ENCODE measurements at regions not wholly inside any gene's neighbourhood (a gene's known extent, or its start where the extent isn't known, plus 50 kb on each side); places are given as distances from the start of the nearest gene placed in this dataset.

GRCh38 chrX:125953814-125954213 is 212.3 kb downstream of the DCAF12L2 start:
- H3K79me2 ChIP-seq (ENCODE audit: insufficient read depth): no peaks in the 10 kb centered on the region
- no peak overlapping the region for H3K4me2 ChIP-seq (ENCODE audit: unreplicated experiment)
- 0 to 16% methylated on average over 2 of the region's 2 CpGs for WGBS, 2 experiments (ENCODE audit: low coverage in 1 of 2, low lambda C conversion rate in 2 of 2, missing lambda C conversion rate in 2 of 2)
- H3K9me2 ChIP-seq (ENCODE audit: insufficient read depth): no peaks in the 10 kb centered on the region
- H3K9ac ChIP-seq: no peak overlapping the region
- H3K27ac ChIP-seq: no peak overlapping the region
- H3K36me3 ChIP-seq (ENCODE audit: low read depth): no peaks in the 10 kb centered on the region
- H3K9me3 ChIP-seq (ENCODE audit: low read depth): no peaks in the 10 kb centered on the region
- H3K4me1 ChIP-seq (ENCODE audit: insufficient read depth): no peaks in the 10 kb centered on the region
- no peaks in the 10 kb centered on the region for H3F3A ChIP-seq (ENCODE audit: insufficient read depth)
- no peaks in the 10 kb centered on the region for H4K20me1 ChIP-seq (ENCODE audit: insufficient read depth)
- in situ Hi-C loops (cut with MboI): no loop called here
- no peak for TF ChIP-seq EZH2 (IDR thresholded peaks at IDR 0.05; ENCODE audit: insufficient read depth, poor library complexity, severe bottlenecking)
- H3K4me3 ChIP-seq: no peak overlapping the region
- H3K27me3 ChIP-seq (replicated peaks; ENCODE audit: insufficient read depth): no peaks in the 10 kb centered on the region
- no peak overlapping the region for H2AFZ ChIP-seq
- DNase-seq: no peak

GRCh38 chrX:125954236-125954635 is 211.9 kb downstream of the DCAF12L2 start:
- Histone ChIP-seq H3K9ac (no peak overlapping the region), H3K4me1 (ENCODE audit: insufficient read depth) (no peaks in the 10 kb centered on the region), H3K9me2 (ENCODE audit: insufficient read depth) (no peaks in the 10 kb centered on the region), H3K27ac (no peak overlapping the region), H3K27me3 (replicated peaks; ENCODE audit: insufficient read depth) (no peaks in the 10 kb centered on the region), H3K9me3 (ENCODE audit: low read depth) (no peaks in the 10 kb centered on the region), H3K4me3 (no peak overlapping the region), H2AFZ (no peak overlapping the region), H3K79me2 (ENCODE audit: insufficient read depth) (no peaks in the 10 kb centered on the region), H3K4me2 (ENCODE audit: unreplicated experiment) (no peak overlapping the region), H4K20me1 (ENCODE audit: insufficient read depth) (no peaks in the 10 kb centered on the region), H3K36me3 (ENCODE audit: low read depth) (no peaks in the 10 kb centered on the region), H3F3A (ENCODE audit: insufficient read depth) (no peaks in the 10 kb centered on the region)
- 0% methylated on average over 3 of the region's 3 CpGs for WGBS, 2 experiments (ENCODE audit: low coverage in 1 of 2, low lambda C conversion rate in 2 of 2, missing lambda C conversion rate in 2 of 2)
- TF ChIP-seq EZH2 (IDR thresholded peaks at IDR 0.05; ENCODE audit: insufficient read depth, poor library complexity, severe bottlenecking) (no peak), EZH2phosphoT487 (IDR thresholded peaks at IDR 0.05; ENCODE audit: insufficient read depth, low read depth) (no peak)
- no peak for DNase-seq
- in situ Hi-C loops (cut with MboI): no loop called here

- Histone ChIP-seq H4K20me1 (ENCODE audit: insufficient read depth) (no peaks in the 10 kb centered on the region), H3K27me3 (replicated peaks; ENCODE audit: insufficient read depth) (no peaks in the 10 kb centered on the region), H3K4me1 (ENCODE audit: insufficient read depth) (no peaks in the 10 kb centered on the region), H3K9ac (no peak overlapping the region), H3K79me2 (ENCODE audit: insufficient read depth) (no peaks in the 10 kb centered on the region), H3F3A (ENCODE audit: insufficient read depth) (no peaks in the 10 kb centered on the region), H2AFZ (no peak overlapping the region), H3K36me3 (ENCODE audit: low read depth) (no peaks in the 10 kb centered on the region), H3K4me3 (no peak overlapping the region), H3K27ac (no peak overlapping the region), H3K4me2 (ENCODE audit: unreplicated experiment) (no peak overlapping the region), H3K9me3 (ENCODE audit: low read depth) (no peaks in the 10 kb centered on the region), H3K9me2 (ENCODE audit: insufficient read depth) (no peaks in the 10 kb centered on the region)
- in situ Hi-C loops (cut with MboI): no loop called here
- TF ChIP-seq EZH2phosphoT487 (IDR thresholded peaks at IDR 0.05; ENCODE audit: insufficient read depth, low read depth) (no peak), EZH2 (IDR thresholded peaks at IDR 0.05; ENCODE audit: insufficient read depth, poor library complexity, severe bottlenecking) (no peak)
- no peak for DNase-seq
- WGBS, 2 experiments (ENCODE audit: low coverage in 1 of 2, low lambda C conversion rate in 2 of 2, missing lambda C conversion rate in 2 of 2): 8 to 29% methylated on average over 2 of the region's 2 CpGs
Observed at GRCh38 chrX:125977851-125978250, 188.2 kb downstream of the DCAF12L2 start.

DNA sequence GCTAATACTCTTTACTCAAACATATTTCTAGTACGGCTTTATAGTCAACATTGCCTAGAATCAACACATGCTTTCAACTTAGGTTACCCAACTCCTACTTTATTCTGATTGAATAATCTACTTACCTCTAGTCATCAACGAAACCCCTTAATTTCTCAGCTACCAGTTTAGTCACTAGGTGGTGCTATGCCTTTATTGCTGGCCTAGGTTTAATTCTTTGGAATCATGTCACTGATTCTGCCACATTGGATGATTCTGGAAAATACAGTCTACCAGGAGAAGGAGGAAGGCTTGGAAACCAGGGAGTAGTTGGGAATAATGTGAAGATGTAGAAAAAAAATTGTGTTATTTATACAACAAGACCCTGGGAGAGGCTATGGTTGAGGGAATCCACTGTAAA is 167.7 kb downstream of the DCAF12L2 start:
- H3K9ac ChIP-seq: no peak overlapping the region
- no peak overlapping the region for H2AFZ ChIP-seq
- no peak overlapping the region for H3K4me3 ChIP-seq
- no peak overlapping the region for H3K27ac ChIP-seq
- H3K9me2 ChIP-seq (ENCODE audit: insufficient read depth): no peaks in the 10 kb centered on the region
- H3K36me3 ChIP-seq (ENCODE audit: low read depth): no peaks in the 10 kb centered on the region
- H3K4me1 ChIP-seq (ENCODE audit: insufficient read depth): no peaks in the 10 kb centered on the region
- no peaks in the 10 kb centered on the region for H3F3A ChIP-seq (ENCODE audit: insufficient read depth)
- H4K20me1 ChIP-seq (ENCODE audit: insufficient read depth): no peaks in the 10 kb centered on the region
- H3K27me3 ChIP-seq (replicated peaks; ENCODE audit: insufficient read depth): no peaks in the 10 kb centered on the region
- in situ Hi-C loops (cut with MboI): no loop called here
- 4 to 5% methylated on average over 2 of the region's 2 CpGs for WGBS, 2 experiments (ENCODE audit: low coverage in 1 of 2, low lambda C conversion rate in 2 of 2, missing lambda C conversion rate in 2 of 2)
- no peak for TF ChIP-seq EZH2phosphoT487 (IDR thresholded peaks at IDR 0.05; ENCODE audit: insufficient read depth, low read depth)
- TF ChIP-seq EZH2 (IDR thresholded peaks at IDR 0.05; ENCODE audit: insufficient read depth, poor library complexity, severe bottlenecking): no peak
- peak; percentile 2 for DNase-seq
- no peaks in the 10 kb centered on the region for H3K79me2 ChIP-seq (ENCODE audit: insufficient read depth)
- no peak overlapping the region for H3K4me2 ChIP-seq (ENCODE audit: unreplicated experiment)
- no peaks in the 10 kb centered on the region for H3K9me3 ChIP-seq (ENCODE audit: low read depth)

GRCh38 chrX:126027229-126027628 is 138.9 kb downstream of the DCAF12L2 start:
- no peak for DNase-seq
- H3K4me3 ChIP-seq: no peak overlapping the region
- no peaks in the 10 kb centered on the region for H3K4me1 ChIP-seq (ENCODE audit: insufficient read depth)
- H3K4me2 ChIP-seq (ENCODE audit: unreplicated experiment): no peak overlapping the region
- H3K9me2 ChIP-seq (ENCODE audit: insufficient read depth): no peaks in the 10 kb centered on the region
- H3F3A ChIP-seq (ENCODE audit: insufficient read depth): no peaks in the 10 kb centered on the region
- H3K27me3 ChIP-seq (replicated peaks; ENCODE audit: insufficient read depth): no peaks in the 10 kb centered on the region
- no peaks in the 10 kb centered on the region for H3K79me2 ChIP-seq (ENCODE audit: insufficient read depth)
- H2AFZ ChIP-seq: no peak overlapping the region
- no peak overlapping the region for H3K9ac ChIP-seq
- H3K27ac ChIP-seq: no peak overlapping the region
- H3K36me3 ChIP-seq (ENCODE audit: low read depth): no peaks in the 10 kb centered on the region
- H4K20me1 ChIP-seq (ENCODE audit: insufficient read depth): no peaks in the 10 kb centered on the region
- 35 to 52% methylated on average over 3 of the region's 3 CpGs for WGBS, 2 experiments (ENCODE audit: low coverage in 1 of 2, low lambda C conversion rate in 2 of 2, missing lambda C conversion rate in 2 of 2)
- TF ChIP-seq EZH2 (IDR thresholded peaks at IDR 0.05; ENCODE audit: insufficient read depth, poor library complexity, severe bottlenecking) (no peak), EZH2phosphoT487 (IDR thresholded peaks at IDR 0.05; ENCODE audit: insufficient read depth, low read depth) (no peak)
- no peaks in the 10 kb centered on the region for H3K9me3 ChIP-seq (ENCODE audit: low read depth)
- in situ Hi-C loops (cut with MboI): no loop called here
